Midbrain (tissue), 1 donor: ENCODE measurements at regions not wholly inside any gene's neighbourhood (a gene's known extent, or its start where the extent isn't known, plus 50 kb on each side); places are given as distances from the start of the nearest gene placed in this dataset.
"Not testable (repeated sequence)": the region's sequence is repeated elsewhere in the genome, so short reads cannot be mapped to it uniquely, and the experiment has no call there.

ENCODE experiments used
- DNase-seq: peaks from one replicate; lab custom pipeline; 2025; lab: John Stamatoyannopoulos, UW

GRCh38 chr14:45587142-45587541 is 334.1 kb upstream of the MIS18BP1 start:
- no peak for DNase-seq

GRCh38 chr14:45559626-45560025 is 306.6 kb upstream of the MIS18BP1 start:
- DNase-seq: no peak

- DNase-seq: no peak
These were observed 305.2 kb upstream of the MIS18BP1 start for GRCh38 chr14:45558183-45558582.

- no peak for DNase-seq
These were observed 301.0 kb upstream of the MIS18BP1 start for GRCh38 chr14:45553981-45554380.

- not testable (repeated sequence) for DNase-seq
These were observed 298.3 kb upstream of the MIS18BP1 start for GRCh38 chr14:45551240-45551820.

- no peak for DNase-seq
These were observed 278.0 kb upstream of the MIS18BP1 start for GRCh38 chr14:45531022-45531421.

- peak; percentile 0 for DNase-seq
These were observed 273.9 kb upstream of the MIS18BP1 start for GRCh38 chr14:45526715-45527549.

- DNase-seq: no peak
These were observed 266.8 kb upstream of the MIS18BP1 start for GRCh38 chr14:45519766-45520165.

- no peak for DNase-seq
These were observed 239.9 kb upstream of the MIS18BP1 start for GRCh38 chr14:45492876-45493275.

- DNase-seq: no peak
These were observed 238.9 kb upstream of the MIS18BP1 start for GRCh38 chr14:45491914-45492313.

GRCh38 chr14:45486599-45486998 is 233.6 kb upstream of the MIS18BP1 start:
- no peak for DNase-seq

- no peak for DNase-seq
These were observed 214.0 kb upstream of the MIS18BP1 start for GRCh38 chr14:45467023-45467422.

GRCh38 chr14:45434221-45434620 is 181.2 kb upstream of the MIS18BP1 start:
- DNase-seq: no peak

GRCh38 chr14:45426685-45427282 is 173.8 kb upstream of the MIS18BP1 start:
- peak; percentile 38 for DNase-seq

GRCh38 chr14:45406942-45407341 is 153.9 kb upstream of the MIS18BP1 start:
- no peak for DNase-seq

GRCh38 chr14:45400950-45401640 is 148.1 kb upstream of the MIS18BP1 start:
- no peak for DNase-seq

GRCh38 chr14:45400509-45400908 is 147.5 kb upstream of the MIS18BP1 start:
- DNase-seq: no peak

GRCh38 chr14:45381091-45381490 is 128.1 kb upstream of the MIS18BP1 start:
- DNase-seq: no peak

GRCh38 chr14:45377166-45377565 is 124.2 kb upstream of the MIS18BP1 start:
- no peak for DNase-seq

- DNase-seq: no peak
These were observed 120.9 kb upstream of the MIS18BP1 start for GRCh38 chr14:45373877-45374276.

- no peak for DNase-seq
These were observed 111.7 kb upstream of the MIS18BP1 start for GRCh38 chr14:45364565-45365156.

GRCh38 chr14:45362505-45362904 is 109.5 kb upstream of the MIS18BP1 start:
- no peak for DNase-seq
